Thoracic aorta (tissue), 2 donors: ENCODE measurements at regions not wholly inside any gene's neighbourhood (a gene's known extent, or its start where the extent isn't known, plus 50 kb on each side); places are given as distances from the start of the nearest gene placed in this dataset.

Experiments used
- ATAC-seq: fragments of 150-250 bp; one replicate; pipeline ENCODE4 v1.8.0; 2017; ENCODE audit warnings: low read depth; ENCODE audit not compliant: insufficient number of reproducible peaks, low FRiP score
- DNase-seq: peaks from one replicate; pipeline ENCODE4 v3.0.0-alpha.2; 2020; ENCODE audit warnings: low spot score
- H3K27ac ChIP-seq, 2 donors: fragments of 200-600 bp; sonication (generic); 1 replicate in 1 of 2; 2 replicates in 1 of 2; pipeline ENCODE4 v1.5.1; 2016; ENCODE audit warnings: mild to moderate bottlenecking in 2 of 2, moderate library complexity in 2 of 2
- H3K27me3 ChIP-seq: fragments of 200-600 bp; sonication (generic); replicated peaks from 2 replicates; pipeline ENCODE4 v1.6.0; 2016; ENCODE audit warnings: mild to moderate bottlenecking; ENCODE audit not compliant: insufficient read depth
- H3K36me3 ChIP-seq: fragments of 200-600 bp; sonication (generic); one replicate; pipeline ENCODE4 v1.5.1; 2016
- H3K4me1 ChIP-seq, 2 donors: fragments of 200-600 bp; sonication (generic); 1 replicate in 1 of 2; 2 replicates in 1 of 2; pipeline versions ENCODE4 v1.5.1 to v1.6.0; 2016; ENCODE audit warnings: low read depth in 2 of 2, mild to moderate bottlenecking in 1 of 2; ENCODE audit not compliant: control insufficient read depth in 1 of 2
- H3K4me3 ChIP-seq: fragments of 200-600 bp; sonication (generic); 2 replicates; pipeline ENCODE4 v1.5.1; 2016; ENCODE audit warnings: mild to moderate bottlenecking
- H3K9me3 ChIP-seq: fragments of 200-600 bp; sonication (generic); 2 replicates; pipeline ENCODE4 v1.5.1; 2016
- CTCF ChIP-seq: fragments of 200-600 bp; sonication (generic); IDR thresholded peaks from one replicate; pipeline ENCODE4 v1.5.1; 2019; ENCODE audit warnings: antibody characterized with exemption

- H3K9me3 ChIP-seq, result no peaks in the 10 kb centered on the region
- no peaks in the 10 kb centered on the region for H3K27me3 ChIP-seq
- no peak overlapping the region for H3K4me3 ChIP-seq
- no peaks in the 10 kb centered on the region for H3K36me3 ChIP-seq
- TF ChIP-seq CTCF, result no peak
- H3K4me1 ChIP-seq, result no peaks in the 10 kb centered on the region
- DNase-seq (no peak), ATAC-seq (no peak)
- H3K27ac ChIP-seq, result no peak overlapping the region
Measured at GRCh38 chr12:85725991-85726390, 110.2 kb downstream of the RASSF9 start.

- DNase-seq (no peak), ATAC-seq (no peak)
- TF ChIP-seq CTCF, result no peak
- H3K9me3 ChIP-seq, result no peaks in the 10 kb centered on the region
- H3K27ac ChIP-seq, result no peak overlapping the region
- H3K4me1 ChIP-seq, result no peaks in the 10 kb centered on the region
- no peaks in the 10 kb centered on the region for H3K36me3 ChIP-seq
- H3K27me3 ChIP-seq, result no peaks in the 10 kb centered on the region
- no peak overlapping the region for H3K4me3 ChIP-seq
Measured at GRCh38 chr12:85733221-85733840, 102.9 kb downstream of the RASSF9 start.

- no peaks in the 10 kb centered on the region for H3K27me3 ChIP-seq
- ATAC-seq (no peak), DNase-seq (no peak)
- no peaks in the 10 kb centered on the region for H3K4me1 ChIP-seq
- H3K4me3 ChIP-seq, result no peak overlapping the region
- no peak for TF ChIP-seq CTCF
- H3K27ac ChIP-seq, result no peak overlapping the region
- H3K36me3 ChIP-seq, result no peaks in the 10 kb centered on the region
- no peaks in the 10 kb centered on the region for H3K9me3 ChIP-seq
Measured at GRCh38 chr12:85733984-85734383, 102.2 kb downstream of the RASSF9 start.

- ATAC-seq (no peak), DNase-seq (no peak)
- no peak overlapping the region for H3K27ac ChIP-seq
- H3K9me3 ChIP-seq, result no peaks in the 10 kb centered on the region
- H3K27me3 ChIP-seq, result no peaks in the 10 kb centered on the region
- no peaks in the 10 kb centered on the region for H3K36me3 ChIP-seq
- H3K4me1 ChIP-seq, result peaks cover 0 to 3% of the 10 kb centered on the region in 2 donors
- no peak overlapping the region for H3K4me3 ChIP-seq
- no peak for TF ChIP-seq CTCF
Measured at GRCh38 chr12:85740186-85740585, 96.0 kb downstream of the RASSF9 start.

GRCh38 chr12:85741046-85741445 lies 95.2 kb downstream of the RASSF9 start:
- H3K4me1 ChIP-seq, result peaks cover 0 to 3% of the 10 kb centered on the region in 2 donors
- no peak for ATAC-seq
- no peak overlapping the region for H3K27ac ChIP-seq

More at GRCh38 chr12:85741046-85741445, 95.2 kb downstream of the RASSF9 start:
- no peaks in the 10 kb centered on the region for H3K9me3 ChIP-seq
- no peaks in the 10 kb centered on the region for H3K27me3 ChIP-seq
- no peak for TF ChIP-seq CTCF
- H3K4me3 ChIP-seq, result no peak overlapping the region
- H3K36me3 ChIP-seq, result no peaks in the 10 kb centered on the region
- no peak for DNase-seq
